SK-N-SH (cell line): ENCODE measurements at regions not wholly inside any gene's neighbourhood (a gene's known extent, or its start where the extent isn't known, plus 50 kb on each side); places are given as distances from the start of the nearest gene placed in this dataset.

Source experiments
- EP300 ChIP-seq, 2 experiments: IDR thresholded peaks; 2 replicates each; pipeline versions ENCODE4 v1.4.0 to v1.6.1; 2012; ENCODE audit warnings: borderline replicate concordance in 1 of 2, low read depth in 1 of 2, low read length in 1 of 2
- FOSL2 ChIP-seq: IDR thresholded peaks from 2 replicates; pipeline ENCODE4 v1.4.0; 2012; ENCODE audit warnings: low read depth, mild to moderate bottlenecking, moderate library complexity, borderline replicate concordance
- FOXJ3 ChIP-seq: sonication (generic); formaldehyde crosslinking; IDR thresholded peaks from 2 replicates; pipeline ENCODE4 v1.5.1; 2020; ENCODE audit warnings: mild to moderate bottlenecking, missing genetic modification reagents
- FOXM1 ChIP-seq: IDR thresholded peaks from 2 replicates; pipeline ENCODE4 v1.4.0; 2012; ENCODE audit warnings: low read depth, mild to moderate bottlenecking
- GABPA ChIP-seq: IDR thresholded peaks from 2 replicates; pipeline ENCODE4 v1.4.0; 2012; ENCODE audit warnings: low read depth, mild to moderate bottlenecking
- JUND ChIP-seq: IDR thresholded peaks from 2 replicates; pipeline ENCODE4 v1.4.0; 2012
- MEF2A ChIP-seq: IDR thresholded peaks from 2 replicates; pipeline ENCODE4 v1.4.0; 2012; ENCODE audit warnings: low read depth, borderline replicate concordance
- MXI1 ChIP-seq: IDR thresholded peaks from 2 replicates; pipeline ENCODE4 v1.6.1; 2012; ENCODE audit warnings: mild to moderate bottlenecking, low read depth, low read length, improper control_type of control experiment
- POLR2AphosphoS5 ChIP-seq: IDR thresholded peaks from 2 replicates; pipeline ENCODE4 v1.6.1; 2012; ENCODE audit warnings: low read depth, low read length
- RAD21 ChIP-seq: IDR thresholded peaks from 2 replicates; pipeline ENCODE4 v1.6.1; 2012; ENCODE audit warnings: mild to moderate bottlenecking, low read length
- RXRA ChIP-seq: IDR thresholded peaks from 2 replicates; pipeline ENCODE4 v1.4.0; 2012; ENCODE audit warnings: low read depth, mild to moderate bottlenecking, borderline replicate concordance
- SIN3A ChIP-seq: IDR thresholded peaks from 2 replicates; pipeline ENCODE4 v1.6.1; 2012; ENCODE audit warnings: low read depth, mild to moderate bottlenecking, low read length, moderate library complexity, borderline replicate concordance
- TF ChIP-seq, protein P1 (sequence below): fragments of 200-600 bp; sonication (generic); IDR thresholded peaks from 2 replicates; pipeline ENCODE4 v1.6.1; 2017; ENCODE audit warnings: antibody characterized with exemption, mild to moderate bottlenecking, moderate library complexity
- TF ChIP-seq, protein P2 (sequence below): fragments of 150-350 bp; IDR thresholded peaks from 2 replicates; pipeline ENCODE4 v1.6.1; 2016; ENCODE audit warnings: mild to moderate bottlenecking, low read depth, low read length

DNA sequence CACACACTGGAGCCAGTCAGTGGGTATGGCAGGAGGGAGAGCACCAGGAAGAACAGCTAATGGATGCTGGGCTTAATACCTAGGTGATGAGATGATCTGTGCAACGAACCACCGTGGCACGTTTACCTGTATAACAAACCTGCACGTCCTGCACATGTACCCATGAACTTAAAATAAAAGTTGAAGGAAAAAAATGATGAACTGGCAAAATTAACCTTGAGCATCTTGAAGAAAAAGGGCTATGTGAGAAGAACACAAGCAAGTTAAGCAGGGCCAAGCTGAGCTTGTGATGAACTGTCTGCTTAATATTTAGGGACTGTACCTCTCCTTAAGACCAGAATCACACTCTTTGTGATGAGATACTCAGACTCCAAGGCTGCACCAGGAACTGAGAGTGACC lies 70.0 kb downstream of the TTC6 start:
- TF ChIP-seq MEF2A (no peak), RAD21 (no peak), EP300 (IDR thresholded peaks at IDR 0.05; ENCODE audit: borderline replicate concordance in 1 of 2, low read depth in 1 of 2, low read length in 1 of 2) (no peak), MXI1 (no peak), FOXM1 (no peak), RXRA (no peak), JUND (no peak), SIN3A (no peak), FOXJ3 (CRISPR knock-in tag) (no peak), FOSL2 (no peak), GABPA (no peak), POLR2AphosphoS5 (no peak)
- TF ChIP-seq, protein P1, sequence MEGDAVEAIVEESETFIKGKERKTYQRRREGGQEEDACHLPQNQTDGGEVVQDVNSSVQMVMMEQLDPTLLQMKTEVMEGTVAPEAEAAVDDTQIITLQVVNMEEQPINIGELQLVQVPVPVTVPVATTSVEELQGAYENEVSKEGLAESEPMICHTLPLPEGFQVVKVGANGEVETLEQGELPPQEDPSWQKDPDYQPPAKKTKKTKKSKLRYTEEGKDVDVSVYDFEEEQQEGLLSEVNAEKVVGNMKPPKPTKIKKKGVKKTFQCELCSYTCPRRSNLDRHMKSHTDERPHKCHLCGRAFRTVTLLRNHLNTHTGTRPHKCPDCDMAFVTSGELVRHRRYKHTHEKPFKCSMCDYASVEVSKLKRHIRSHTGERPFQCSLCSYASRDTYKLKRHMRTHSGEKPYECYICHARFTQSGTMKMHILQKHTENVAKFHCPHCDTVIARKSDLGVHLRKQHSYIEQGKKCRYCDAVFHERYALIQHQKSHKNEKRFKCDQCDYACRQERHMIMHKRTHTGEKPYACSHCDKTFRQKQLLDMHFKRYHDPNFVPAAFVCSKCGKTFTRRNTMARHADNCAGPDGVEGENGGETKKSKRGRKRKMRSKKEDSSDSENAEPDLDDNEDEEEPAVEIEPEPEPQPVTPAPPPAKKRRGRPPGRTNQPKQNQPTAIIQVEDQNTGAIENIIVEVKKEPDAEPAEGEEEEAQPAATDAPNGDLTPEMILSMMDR = no peak
- TF ChIP-seq, protein P2, sequence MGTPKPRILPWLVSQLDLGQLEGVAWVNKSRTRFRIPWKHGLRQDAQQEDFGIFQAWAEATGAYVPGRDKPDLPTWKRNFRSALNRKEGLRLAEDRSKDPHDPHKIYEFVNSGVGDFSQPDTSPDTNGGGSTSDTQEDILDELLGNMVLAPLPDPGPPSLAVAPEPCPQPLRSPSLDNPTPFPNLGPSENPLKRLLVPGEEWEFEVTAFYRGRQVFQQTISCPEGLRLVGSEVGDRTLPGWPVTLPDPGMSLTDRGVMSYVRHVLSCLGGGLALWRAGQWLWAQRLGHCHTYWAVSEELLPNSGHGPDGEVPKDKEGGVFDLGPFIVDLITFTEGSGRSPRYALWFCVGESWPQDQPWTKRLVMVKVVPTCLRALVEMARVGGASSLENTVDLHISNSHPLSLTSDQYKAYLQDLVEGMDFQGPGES = no peak
